PC-3 (cell line): ENCODE measurements at regions not wholly inside any gene's neighbourhood (a gene's known extent, or its start where the extent isn't known, plus 50 kb on each side); places are given as distances from the start of the nearest gene placed in this dataset.

Source experiments
- ATAC-seq: fragments of 200-7000 bp; cut with Tn5 transposase; 2 replicates; pipeline ENCODE4 v1.9.1; 2020; ENCODE audit warnings: mild to moderate bottlenecking, moderate library complexity
- BruUV-seq: library from RNA; stranded (reverse); fragments of 400-500 nt; replicated peaks from 2 replicates; lab custom pipeline; 2021; lab: Mats Ljungman, UMichigan
- CTCF ChIA-PET: fragments of 300-600 bp; sonication (Branson Sonifier 250); formaldehyde crosslinking; loops from one replicate; lab custom pipeline; 2022; ENCODE audit warnings: antibody characterized with exemption; lab: Charles Lee
- POLR2A ChIA-PET: fragments of 300-600 bp; sonication (Branson Sonifier 250); formaldehyde crosslinking; loops from one replicate; lab custom pipeline; 2022; ENCODE audit warnings: antibody characterized with exemption; ENCODE audit not compliant: unreplicated experiment; lab: Charles Lee
- DNase-seq: peaks from one replicate; pipeline ENCODE4 v3.0.0-alpha.2; 2015
- H2AFZ ChIP-seq: fragments of 300-600 bp; sonication (generic); 2 replicates; pipeline ENCODE4 v1.6.0; 2016; ENCODE audit warnings: antibody characterized with exemption, low read length
- H3F3A ChIP-seq: fragments of 300-600 bp; sonication (generic); one replicate; pipeline ENCODE4 v1.6.0; 2017; ENCODE audit warnings: antibody characterized with exemption, low read length, control low read depth, mild to moderate bottlenecking; ENCODE audit not compliant: unreplicated experiment
- H3K27ac ChIP-seq: fragments of 300-600 bp; sonication (generic); 2 replicates; pipeline ENCODE4 v1.5.1; 2016; ENCODE audit warnings: mild to moderate bottlenecking, low read length
- H3K27me3 ChIP-seq: fragments of 300-600 bp; sonication (generic); 2 replicates; pipeline ENCODE4 v1.6.1; 2016; ENCODE audit warnings: low read length, mixed read lengths
- H3K36me3 ChIP-seq: fragments of 300-600 bp; sonication (generic); 2 replicates; pipeline ENCODE4 v1.6.1; 2016; ENCODE audit warnings: low read depth, mixed run types, low read length, mixed read lengths
- H3K4me1 ChIP-seq: fragments of 300-600 bp; sonication (generic); 2 replicates; pipeline ENCODE4 v1.5.1; 2016; ENCODE audit warnings: low read length; ENCODE audit not compliant: insufficient read depth
- H3K4me2 ChIP-seq: fragments of 300-600 bp; sonication (generic); 2 replicates; pipeline ENCODE4 v1.6.0; 2016; ENCODE audit warnings: low read length
- H3K4me3 ChIP-seq: fragments of 300-600 bp; sonication (generic); 2 replicates; pipeline ENCODE4 v1.5.1; 2016; ENCODE audit warnings: mild to moderate bottlenecking, low read length, mixed read lengths
- H3K79me2 ChIP-seq: fragments of 300-600 bp; sonication (generic); 2 replicates; pipeline ENCODE4 v1.6.1; 2017; ENCODE audit warnings: low read length, mixed read lengths
- H3K9ac ChIP-seq: fragments of 300-600 bp; sonication (generic); 2 replicates; pipeline ENCODE4 v1.6.0; 2016; ENCODE audit warnings: mild to moderate bottlenecking, low read length
- H3K9me2 ChIP-seq: fragments of 300-600 bp; sonication (generic); replicated peaks from 2 replicates; pipeline ENCODE4 v1.6.1; 2016; ENCODE audit warnings: mixed run types, low read length, mixed read lengths
- H3K9me3 ChIP-seq: fragments of 300-600 bp; sonication (generic); 2 replicates; pipeline ENCODE4 v1.6.1; 2016; ENCODE audit warnings: low read length, mixed read lengths
- H4K20me1 ChIP-seq: fragments of 300-600 bp; sonication (generic); 2 replicates; pipeline ENCODE4 v1.6.1; 2016; ENCODE audit warnings: low read length, mixed read lengths
- EZH2 ChIP-seq: fragments of 300-600 bp; sonication (generic); IDR thresholded peaks from one replicate; pipeline ENCODE4 v1.6.1; 2017; ENCODE audit warnings: antibody characterized with exemption, mild to moderate bottlenecking, low read length; ENCODE audit not compliant: unreplicated experiment
- EZH2phosphoT487 ChIP-seq: fragments of 300-600 bp; sonication (generic); IDR thresholded peaks from 2 replicates; pipeline ENCODE4 v1.6.1; 2018; ENCODE audit warnings: mild to moderate bottlenecking, antibody characterized with exemption, low read length, borderline replicate concordance
- intact Hi-C: fragments of 100-400 bp; cut with micrococcal nuclease; formaldehyde crosslinking; loops from 2 replicates; pipeline ENCODE4 v1.9.0; 2023
- TF ChIP-seq, protein P1 (sequence below): fragments of 300-600 bp; sonication (generic); conservative IDR thresholded peaks from 2 replicates; pipeline ENCODE4 v1.5.1; 2017; ENCODE audit warnings: antibody characterized with exemption, low read depth, mild to moderate bottlenecking, low read length

DNA sequence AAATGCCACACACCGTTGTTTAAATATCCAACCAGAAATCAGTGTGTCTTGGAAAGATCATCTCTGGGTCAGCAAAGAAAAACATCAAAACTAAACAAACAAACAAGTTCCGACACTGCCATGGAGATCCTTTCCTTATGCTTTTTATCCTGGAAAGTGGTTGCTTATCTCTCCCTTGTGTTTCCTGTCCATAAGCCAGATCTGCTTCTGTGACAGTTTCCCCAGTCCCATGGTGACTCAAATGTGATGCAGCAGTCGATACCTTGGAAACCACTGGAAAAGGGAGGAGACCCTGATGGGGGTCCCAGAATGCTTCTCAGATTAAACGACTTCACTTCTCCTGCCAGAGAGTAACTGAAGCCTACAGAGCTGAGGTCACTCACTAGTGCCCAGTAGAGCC is 94.7 kb downstream of the DMRTA2 start:
- H3K9me2 ChIP-seq, result no peaks in the 10 kb centered on the region
- H3F3A ChIP-seq, result no peaks in the 10 kb centered on the region
- no peak for DNase-seq
- H3K9ac ChIP-seq, result no peak overlapping the region
- no peak overlapping the region for H3K4me2 ChIP-seq
- no peak for ATAC-seq
- H3K36me3 ChIP-seq, result no peaks in the 10 kb centered on the region
- H3K4me1 ChIP-seq, result no peaks in the 10 kb centered on the region
- H3K4me3 ChIP-seq, result no peak overlapping the region
- TF ChIP-seq EZH2phosphoT487 (no peak), EZH2 (no peak)
- TF ChIP-seq, protein P1, sequence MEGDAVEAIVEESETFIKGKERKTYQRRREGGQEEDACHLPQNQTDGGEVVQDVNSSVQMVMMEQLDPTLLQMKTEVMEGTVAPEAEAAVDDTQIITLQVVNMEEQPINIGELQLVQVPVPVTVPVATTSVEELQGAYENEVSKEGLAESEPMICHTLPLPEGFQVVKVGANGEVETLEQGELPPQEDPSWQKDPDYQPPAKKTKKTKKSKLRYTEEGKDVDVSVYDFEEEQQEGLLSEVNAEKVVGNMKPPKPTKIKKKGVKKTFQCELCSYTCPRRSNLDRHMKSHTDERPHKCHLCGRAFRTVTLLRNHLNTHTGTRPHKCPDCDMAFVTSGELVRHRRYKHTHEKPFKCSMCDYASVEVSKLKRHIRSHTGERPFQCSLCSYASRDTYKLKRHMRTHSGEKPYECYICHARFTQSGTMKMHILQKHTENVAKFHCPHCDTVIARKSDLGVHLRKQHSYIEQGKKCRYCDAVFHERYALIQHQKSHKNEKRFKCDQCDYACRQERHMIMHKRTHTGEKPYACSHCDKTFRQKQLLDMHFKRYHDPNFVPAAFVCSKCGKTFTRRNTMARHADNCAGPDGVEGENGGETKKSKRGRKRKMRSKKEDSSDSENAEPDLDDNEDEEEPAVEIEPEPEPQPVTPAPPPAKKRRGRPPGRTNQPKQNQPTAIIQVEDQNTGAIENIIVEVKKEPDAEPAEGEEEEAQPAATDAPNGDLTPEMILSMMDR, result no peak
- no peaks in the 10 kb centered on the region for H3K79me2 ChIP-seq
- POLR2A ChIA-PET, result no interaction called here
- BruUV-seq, result no TSS peak
- no peak overlapping the region for H3K27ac ChIP-seq
- CTCF ChIA-PET, result no interaction called here
- H4K20me1 ChIP-seq, result no peaks in the 10 kb centered on the region
- H2AFZ ChIP-seq, result no peak overlapping the region
- intact Hi-C loops, result no loop called here
- H3K9me3 ChIP-seq, result no peaks in the 10 kb centered on the region
- H3K27me3 ChIP-seq, result no peaks in the 10 kb centered on the region

DNA sequence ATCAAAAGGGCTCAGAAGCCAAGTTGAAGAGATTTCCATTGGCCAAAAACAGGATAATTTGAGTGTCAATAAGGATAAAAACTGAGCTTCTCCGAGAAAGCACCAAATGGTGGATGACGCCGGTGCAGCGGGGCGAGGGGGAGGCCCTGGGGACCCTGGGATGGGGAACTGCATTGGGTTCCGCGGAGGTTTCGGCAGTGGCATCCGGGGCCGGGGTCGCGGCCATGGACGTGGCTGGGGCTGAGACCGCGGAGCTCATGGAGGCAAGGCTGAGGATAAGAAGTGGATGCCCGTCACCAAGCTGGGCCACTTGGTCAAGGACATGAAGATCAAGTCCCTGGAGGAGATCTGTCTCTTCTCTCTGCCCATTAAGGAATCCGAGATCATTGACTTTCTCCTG is 97.2 kb downstream of the DMRTA2 start:
- H3K9me3 ChIP-seq, result no peaks in the 10 kb centered on the region
- BruUV-seq, result no TSS peak
- no peaks in the 10 kb centered on the region for H3K4me1 ChIP-seq
- POLR2A ChIA-PET, result no interaction called here
- intact Hi-C loops, result no loop called here
- no peaks in the 10 kb centered on the region for H3F3A ChIP-seq
- H3K9ac ChIP-seq, result no peak overlapping the region
- TF ChIP-seq EZH2 (no peak), EZH2phosphoT487 (no peak)
- TF ChIP-seq, protein P1, result no peak
- H3K36me3 ChIP-seq, result no peaks in the 10 kb centered on the region
- H3K79me2 ChIP-seq, result no peaks in the 10 kb centered on the region
- CTCF ChIA-PET, result no interaction called here
- H3K4me3 ChIP-seq, result no peak overlapping the region
- no peaks in the 10 kb centered on the region for H3K27me3 ChIP-seq
- no peak overlapping the region for H3K27ac ChIP-seq
- H4K20me1 ChIP-seq, result no peaks in the 10 kb centered on the region
- H3K4me2 ChIP-seq, result no peak overlapping the region
- H3K9me2 ChIP-seq, result no peaks in the 10 kb centered on the region
- ATAC-seq (no peak), DNase-seq (no peak)
- no peak overlapping the region for H2AFZ ChIP-seq

DNA sequence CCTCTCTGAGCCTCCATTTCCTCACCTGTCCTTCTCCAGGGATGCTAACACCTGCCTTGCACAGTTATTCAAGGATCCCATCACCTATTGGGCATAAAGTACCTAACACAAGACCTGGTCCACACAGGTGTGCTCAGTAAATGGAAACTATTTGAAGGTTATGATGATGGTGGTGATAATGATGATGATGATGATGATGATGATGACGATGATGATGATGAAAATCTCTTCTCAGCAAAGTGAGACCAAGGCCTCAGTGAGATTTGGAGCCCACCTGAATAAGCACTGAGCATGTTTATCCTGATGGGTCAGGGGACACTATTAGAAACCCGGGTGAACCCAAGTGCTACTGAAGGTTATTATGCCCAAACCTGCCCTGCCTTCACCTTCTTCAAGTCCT is 100.7 kb downstream of the DMRTA2 start:
- Histone ChIP-seq H3K4me2 (no peak overlapping the region), H2AFZ (no peak overlapping the region), H3K9me3 (no peaks in the 10 kb centered on the region), H3K36me3 (no peaks in the 10 kb centered on the region), H4K20me1 (no peaks in the 10 kb centered on the region), H3K79me2 (no peaks in the 10 kb centered on the region), H3K9me2 (no peaks in the 10 kb centered on the region), H3K4me3 (no peak overlapping the region), H3K27me3 (no peaks in the 10 kb centered on the region), H3K9ac (no peak overlapping the region), H3K4me1 (no peaks in the 10 kb centered on the region), H3F3A (no peaks in the 10 kb centered on the region), H3K27ac (no peak overlapping the region)
- intact Hi-C loops, result no loop called here
- DNase-seq, result no peak
- no peak for ATAC-seq
- ChIA-PET CTCF (no interaction called here), POLR2A (no interaction called here)
- TF ChIP-seq EZH2 (no peak), EZH2phosphoT487 (no peak)
- TF ChIP-seq, protein P1, result no peak
- BruUV-seq, result no TSS peak
